Upper lobe of left lung (tissue), 6 donors: ENCODE measurements at regions not wholly inside any gene's neighbourhood (a gene's known extent, or its start where the extent isn't known, plus 50 kb on each side); places are given as distances from the start of the nearest gene placed in this dataset.
A peak's percentile ranks its signal among the peaks of the same experiment; 100 is the strongest.
"Not testable (repeated sequence)": the region's sequence is repeated elsewhere in the genome, so short reads cannot be mapped to it uniquely, and the experiment has no call there.

Source experiments
- ATAC-seq, 2 donors: fragments of 200-7000 bp; cut with Tn5 transposase; one replicate each; pipeline ENCODE4 v1.9.1; 2022; ENCODE audit warnings: mild to moderate bottlenecking in 2 of 2, moderate library complexity in 2 of 2; ENCODE audit not compliant: low FRiP score in 2 of 2
- DNase-seq, 2 donors: peaks; one replicate each; pipeline ENCODE4 v3.0.0-alpha.2; 2019 to 2020
- H3K27ac ChIP-seq, 4 donors: fragments of 200-600 bp; sonication (generic); one replicate each; pipeline ENCODE4 v1.5.1; 2016 to 2019
- H3K27me3 ChIP-seq, 4 donors: fragments of 200-600 bp; sonication (generic); one replicate each; pipeline ENCODE4 v1.5.1; 2017 to 2019
- H3K36me3 ChIP-seq, 4 donors: fragments of 200-600 bp; sonication (generic); one replicate each; pipeline ENCODE4 v1.5.1; 2016 to 2019
- H3K4me1 ChIP-seq, 4 donors: fragments of 200-600 bp; sonication (generic); one replicate each; pipeline ENCODE4 v1.5.1; 2018 to 2019
- H3K4me3 ChIP-seq, 4 donors: fragments of 200-600 bp; sonication (generic); one replicate each; pipeline ENCODE4 v1.5.1; 2017 to 2019; ENCODE audit warnings: mild to moderate bottlenecking in 2 of 4, moderate library complexity in 1 of 4
- H3K9me3 ChIP-seq, 4 donors: fragments of 200-600 bp; sonication (generic); one replicate each; pipeline ENCODE4 v1.5.1; 2018 to 2019
- CTCF ChIP-seq, 6 experiments: fragments of 450-650 bp in 4 of 6; fragments of 200-600 bp in 2 of 6; sonication (generic) in 2 of 6; IDR thresholded peaks; one replicate each; pipeline ENCODE4 v1.5.1; 2016 to 2019; ENCODE audit warnings: antibody characterized with exemption in 6 of 6
- EP300 ChIP-seq, 4 donors: sonication (generic); formaldehyde crosslinking; IDR thresholded peaks; one replicate each; pipeline ENCODE4 v1.5.1; 2017; ENCODE audit warnings: antibody characterized with exemption in 4 of 4, control low read depth in 2 of 4
- POLR2A ChIP-seq, 4 donors: fragments of 450-650 bp; IDR thresholded peaks; one replicate each; pipeline ENCODE4 v1.5.1; 2016 to 2017; ENCODE audit warnings: antibody characterized with exemption in 4 of 4, mild to moderate bottlenecking in 2 of 4
- POLR2AphosphoS5 ChIP-seq, 2 donors: sonication (generic); formaldehyde crosslinking; IDR thresholded peaks; one replicate each; pipeline ENCODE4 v1.5.1; 2017; ENCODE audit warnings: antibody characterized with exemption in 2 of 2
- WGBS, 2 donors: methylation state at CpG; one replicate each; pipeline ENCODE4 v1.1.5; 2017 to 2018; 5-methylcytosine and 5-hydroxymethylcytosine counted together
- donor health status: DM: no; HTN: no; CAD: no; lungs with moderate emphysema.
- donor health status: DM: no; HTN: yes; CAD: no; lungs with severe emphysema.

DNA sequence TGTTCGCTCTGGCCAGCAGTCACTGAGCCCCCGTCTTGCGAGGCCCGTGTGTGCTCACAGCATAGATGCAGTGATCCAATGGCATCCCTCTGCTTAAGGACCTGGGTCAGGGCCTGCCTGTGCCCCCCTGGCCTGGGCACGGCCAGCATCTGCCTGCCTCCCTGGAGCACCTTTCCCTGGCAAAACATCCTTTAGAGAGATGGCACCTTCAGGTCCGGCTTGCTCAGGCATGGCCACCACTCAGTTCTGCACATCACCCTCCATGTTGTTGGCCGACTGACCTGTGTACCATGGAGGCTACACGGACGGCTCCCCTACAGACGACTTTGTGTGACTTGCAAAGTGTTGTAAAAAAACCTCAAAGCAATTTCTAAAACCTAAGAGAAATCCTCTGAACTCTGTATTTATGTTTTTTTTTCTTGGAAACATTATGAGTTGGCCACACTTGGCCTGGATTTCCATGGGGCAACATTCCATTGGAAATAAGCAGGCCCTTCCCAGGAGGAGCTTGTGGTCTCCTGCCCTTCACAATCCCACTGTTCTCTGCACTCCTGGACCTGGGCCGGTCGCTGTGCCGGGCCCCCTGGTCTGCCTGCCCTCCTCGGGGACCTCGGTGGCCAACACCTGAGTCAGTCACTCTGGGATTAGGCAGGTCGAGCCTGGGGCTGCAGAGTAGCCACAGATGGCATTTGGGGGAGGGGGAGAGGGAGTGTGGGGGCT, 592.4 kb downstream of the TBC1D22A start:
- no peak overlapping the region for H3K27ac ChIP-seq
- H3K9me3 ChIP-seq, result no peaks in the 10 kb centered on the region
- no peaks in the 10 kb centered on the region for H3K27me3 ChIP-seq
- no peaks in the 10 kb centered on the region for H3K36me3 ChIP-seq
- no peaks in the 10 kb centered on the region for H3K4me1 ChIP-seq
- DNase-seq (peak; percentile 10 to 46), ATAC-seq (no peak)
- no peak for TF ChIP-seq POLR2AphosphoS5 (IDR thresholded peaks at IDR 0.05)
- no peak for TF ChIP-seq POLR2A (IDR thresholded peaks at IDR 0.05)
- no peak overlapping the region for H3K4me3 ChIP-seq
- WGBS, 2 donors, result 85 to 88% methylated on average over 11 to 16 of the region's 16 CpGs

GRCh38 chr22:47352920-47353700, 590.7 kb downstream of the TBC1D22A start:
- no peaks in the 10 kb centered on the region for H3K36me3 ChIP-seq
- H3K4me3 ChIP-seq, result no peak overlapping the region
- H3K27me3 ChIP-seq, result no peaks in the 10 kb centered on the region
- DNase-seq (peak in 1 of 2 donors; percentile 7), ATAC-seq (no peak)
- WGBS, 2 donors, result 79 to 82% methylated on average over 12 to 18 of the region's 18 CpGs
- H3K27ac ChIP-seq, result no peak overlapping the region
- TF ChIP-seq POLR2AphosphoS5 (IDR thresholded peaks at IDR 0.05), result no peak
- TF ChIP-seq CTCF (IDR thresholded peaks at IDR 0.05), result no peak
- no peak for TF ChIP-seq EP300 (IDR thresholded peaks at IDR 0.05)
- no peaks in the 10 kb centered on the region for H3K4me1 ChIP-seq
- H3K9me3 ChIP-seq, result no peaks in the 10 kb centered on the region

DNA sequence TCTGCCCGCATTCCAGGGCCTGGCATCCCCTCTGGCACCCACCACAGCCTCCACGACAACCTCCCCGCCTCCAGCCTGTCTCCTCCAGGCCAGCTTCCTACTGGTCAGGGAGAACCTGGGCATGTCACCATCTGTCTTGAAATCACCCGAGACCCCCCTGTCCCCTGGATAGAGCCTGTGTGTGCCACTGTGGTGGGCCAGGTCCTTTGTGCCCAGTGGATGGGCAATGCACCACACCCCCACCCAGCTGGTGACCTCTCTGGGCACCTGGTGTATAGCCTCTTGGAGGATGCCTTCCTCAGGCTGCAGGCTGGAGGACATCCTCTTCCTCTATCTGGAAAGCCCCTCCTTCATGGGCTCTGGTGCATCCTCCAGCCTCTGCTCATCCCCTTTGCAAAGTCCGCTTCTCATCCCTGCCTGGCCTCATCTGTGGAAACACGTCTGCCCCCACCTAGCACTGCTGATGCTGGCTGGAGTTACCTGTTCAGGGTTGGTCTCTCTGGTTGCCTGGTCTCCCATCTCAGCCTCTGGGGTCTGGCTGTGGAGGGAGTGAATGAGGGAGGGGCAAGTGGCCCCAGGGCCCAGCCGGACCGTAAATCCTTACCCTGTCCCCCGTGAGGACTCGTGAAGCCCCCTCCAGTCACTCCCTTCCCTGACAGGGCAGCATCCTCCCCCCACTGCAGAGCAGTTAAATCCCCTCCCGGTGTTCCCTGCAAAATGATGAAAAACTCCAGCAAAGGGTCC, 589.6 kb downstream of the TBC1D22A start:
- no peak for DNase-seq
- TF ChIP-seq EP300 (IDR thresholded peaks at IDR 0.05), result no peak
- no peak for TF ChIP-seq CTCF (IDR thresholded peaks at IDR 0.05)
- TF ChIP-seq POLR2AphosphoS5 (IDR thresholded peaks at IDR 0.05), result no peak
- no peak for TF ChIP-seq POLR2A (IDR thresholded peaks at IDR 0.05)

DNA sequence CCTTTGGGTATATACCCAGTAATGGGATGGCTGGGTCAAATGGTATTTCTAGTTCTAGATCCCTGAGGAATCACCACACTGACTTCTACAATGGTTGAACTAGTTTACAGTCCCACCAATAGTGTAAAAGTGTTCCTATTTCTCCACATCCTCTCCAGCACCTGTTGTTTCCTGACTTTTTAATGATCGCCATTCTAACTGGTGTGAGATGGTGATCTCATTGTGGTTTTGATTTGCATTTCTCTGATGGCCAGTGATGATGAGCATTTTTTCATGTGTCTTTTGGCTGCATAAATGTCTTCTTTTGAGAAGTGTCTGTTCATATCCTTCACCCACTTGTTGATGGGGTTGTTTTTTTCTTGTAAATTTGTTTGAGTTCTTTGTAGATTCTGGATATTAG, 583.8 kb downstream of the TBC1D22A start:
- not testable (repeated sequence) for DNase-seq, H3K4me1 ChIP-seq, H3K27ac ChIP-seq, H3K4me3 ChIP-seq, H3K27me3 ChIP-seq, ATAC-seq, H3K36me3 ChIP-seq, H3K9me3 ChIP-seq
- 100% methylated on average over 1 of the region's 1 CpG for WGBS, 2 donors

More for the DNA sequence above, 589.6 kb downstream of the TBC1D22A start:
- WGBS, 2 donors, result 79 to 86% methylated on average over 11 of the region's 11 CpGs
- ATAC-seq, result peak in 1 of 2 donors; percentile 15
- no peak overlapping the region for H3K4me3 ChIP-seq
- H3K36me3 ChIP-seq, result no peaks in the 10 kb centered on the region
- H3K27ac ChIP-seq, result no peak overlapping the region
- no peaks in the 10 kb centered on the region for H3K27me3 ChIP-seq
- no peaks in the 10 kb centered on the region for H3K9me3 ChIP-seq
- no peaks in the 10 kb centered on the region for H3K4me1 ChIP-seq

DNA sequence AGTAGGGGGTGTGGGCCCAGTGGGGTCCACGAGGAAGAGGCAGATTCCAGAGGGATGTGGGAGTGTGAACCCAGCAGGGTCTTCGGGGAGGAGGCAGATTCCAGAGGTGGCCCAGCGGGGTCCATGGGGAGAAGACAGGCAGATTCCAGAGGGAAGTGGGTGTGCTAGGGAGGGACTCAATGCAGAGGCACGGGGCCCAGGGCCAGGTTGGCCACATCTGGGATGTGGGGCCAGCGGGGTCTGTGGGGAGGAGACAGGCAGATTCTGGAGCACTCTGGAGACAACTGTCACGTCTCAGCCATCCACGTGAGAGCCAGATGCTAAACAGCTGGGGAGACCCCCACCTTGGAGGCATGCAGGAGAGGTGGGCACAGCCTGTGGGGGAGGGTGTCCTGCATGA, 582.6 kb downstream of the TBC1D22A start:
- no peaks in the 10 kb centered on the region for H3K4me1 ChIP-seq
- TF ChIP-seq POLR2AphosphoS5 (IDR thresholded peaks at IDR 0.05) (no peak), CTCF (IDR thresholded peaks at IDR 0.05) (no peak), EP300 (IDR thresholded peaks at IDR 0.05) (no peak), POLR2A (IDR thresholded peaks at IDR 0.05) (no peak)
- DNase-seq (peak in 1 of 2 donors; percentile 48), ATAC-seq (peak in 1 of 2 donors; percentile 55)
- H3K9me3 ChIP-seq, result no peaks in the 10 kb centered on the region
- no peaks in the 10 kb centered on the region for H3K27me3 ChIP-seq
- H3K36me3 ChIP-seq, result no peaks in the 10 kb centered on the region
- H3K4me3 ChIP-seq, result no peak overlapping the region
- 64 to 74% methylated on average over 5 to 7 of the region's 7 CpGs for WGBS, 2 donors
- H3K27ac ChIP-seq, result no peak overlapping the region
